ENCODE measurements at regions not wholly inside any gene's neighbourhood (a gene's known extent, or its start where the extent isn't known, plus 50 kb on each side); places are given as distances from the start of the nearest gene placed in this dataset.

DNA sequence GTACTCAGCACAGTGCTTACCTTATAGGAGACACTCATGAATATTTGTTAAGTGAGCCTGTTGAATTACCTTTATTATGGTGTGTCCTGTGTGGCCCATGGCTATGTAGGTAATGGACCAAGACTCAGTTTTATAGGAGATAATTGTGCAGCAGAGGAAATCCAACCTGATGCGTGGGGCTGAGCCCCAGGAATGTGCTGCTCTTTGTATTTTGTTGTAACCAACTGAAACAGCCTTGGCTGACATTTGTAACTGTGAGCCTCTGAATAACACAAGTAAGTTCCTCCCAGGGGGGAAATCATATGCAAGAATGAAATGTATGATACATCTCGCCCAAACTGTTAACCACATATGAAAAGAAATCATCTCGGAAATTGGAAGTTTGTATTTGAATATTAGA lies 364.2 kb upstream of the ZP4 start:
- TF ChIP-seq, protein P1, sequence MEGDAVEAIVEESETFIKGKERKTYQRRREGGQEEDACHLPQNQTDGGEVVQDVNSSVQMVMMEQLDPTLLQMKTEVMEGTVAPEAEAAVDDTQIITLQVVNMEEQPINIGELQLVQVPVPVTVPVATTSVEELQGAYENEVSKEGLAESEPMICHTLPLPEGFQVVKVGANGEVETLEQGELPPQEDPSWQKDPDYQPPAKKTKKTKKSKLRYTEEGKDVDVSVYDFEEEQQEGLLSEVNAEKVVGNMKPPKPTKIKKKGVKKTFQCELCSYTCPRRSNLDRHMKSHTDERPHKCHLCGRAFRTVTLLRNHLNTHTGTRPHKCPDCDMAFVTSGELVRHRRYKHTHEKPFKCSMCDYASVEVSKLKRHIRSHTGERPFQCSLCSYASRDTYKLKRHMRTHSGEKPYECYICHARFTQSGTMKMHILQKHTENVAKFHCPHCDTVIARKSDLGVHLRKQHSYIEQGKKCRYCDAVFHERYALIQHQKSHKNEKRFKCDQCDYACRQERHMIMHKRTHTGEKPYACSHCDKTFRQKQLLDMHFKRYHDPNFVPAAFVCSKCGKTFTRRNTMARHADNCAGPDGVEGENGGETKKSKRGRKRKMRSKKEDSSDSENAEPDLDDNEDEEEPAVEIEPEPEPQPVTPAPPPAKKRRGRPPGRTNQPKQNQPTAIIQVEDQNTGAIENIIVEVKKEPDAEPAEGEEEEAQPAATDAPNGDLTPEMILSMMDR (IDR thresholded peaks at IDR 0.05) = no peak
- no peak for TF ChIP-seq POLR2AphosphoS5 (IDR thresholded peaks at IDR 0.05; ENCODE audit: insufficient read depth in 1 of 2, low read depth in 1 of 2)
- TF ChIP-seq POLR2A (IDR thresholded peaks at IDR 0.05) = no peak

Data from vagina (tissue), 2 donors.